ENCODE measurements at regions not wholly inside any gene's neighbourhood (a gene's known extent, or its start where the extent isn't known, plus 50 kb on each side); places are given as distances from the start of the nearest gene placed in this dataset.
A peak's percentile ranks its signal among the peaks of the same experiment; 100 is the strongest.

- Histone ChIP-seq H4K91ac (ENCODE audit: insufficient read depth, low read depth, low read length) (peak overlapping the region; percentile 12; the same call in 1 of the 2 replicates), H2BK15ac (ENCODE audit: low read depth, low read length) (peak overlapping the region; percentile 41; the same call in 2 of the 3 replicates), H3K18ac (ENCODE audit: low read depth, low read length) (no peak overlapping the region), H4K8ac (ENCODE audit: low read depth in 2 of 2, low read length in 2 of 2) (peak overlapping the region; percentile 23 to 42; a peak in 2 of 4 replicates), H2BK5ac (ENCODE audit: low read depth, low read length, poor library complexity, severe bottlenecking) (no peak overlapping the region), H3K79me1 (ENCODE audit: low read depth in 1 of 2, low read length in 2 of 2) (no peaks in the 10 kb centered on the region), H3K27me3 (ENCODE audit: control insufficient read depth, insufficient read depth, low read length) (no peaks in the 10 kb centered on the region), H3K23ac (ENCODE audit: low read depth, low read length) (no peak overlapping the region), H3K27ac (ENCODE audit: insufficient read depth, low read length) (no peak overlapping the region), H3K4me2 (ENCODE audit: low read depth, low read length) (no peak overlapping the region), H4K5ac (ENCODE audit: low read depth, low read length) (no peak overlapping the region), H2AK5ac (ENCODE audit: low read depth, low read length) (peak overlapping the region; percentile 22), H3K4ac (ENCODE audit: low read depth, low read length) (0 out of 2 replicates have a peak overlapping the region, but pooled peaks have one; percentile 40), H3K9me3 (ENCODE audit: control insufficient read depth, insufficient read depth, low read length) (peaks cover 6% of the 10 kb centered on the region), H3K56ac (ENCODE audit: extremely low read depth, insufficient read depth, low read length) (no peak overlapping the region), H3K14ac (replicated peaks; ENCODE audit: low read depth, low read length) (no peak overlapping the region), H2AK9ac (replicated peaks; ENCODE audit: low read depth, low read length, poor library complexity) (no peak overlapping the region), H3K4me1 (ENCODE audit: control insufficient read depth, insufficient read depth, low read length) (peaks cover 23% of the 10 kb centered on the region), H3K4me3 (ENCODE audit: insufficient read depth, low read depth, low read length) (no peak overlapping the region), H3K9me1 (ENCODE audit: insufficient read depth, low read length) (peaks cover 22% of the 10 kb centered on the region), H3K9ac (ENCODE audit: low read depth, low read length) (no peak overlapping the region), H2BK120ac (ENCODE audit: low read depth, low read length) (no peak overlapping the region; the same call in 1 of the 2 replicates), H3K36me3 (ENCODE audit: control insufficient read depth, insufficient read depth, low read length) (no peaks in the 10 kb centered on the region), H2AFZ (replicated peaks; ENCODE audit: low read length, poor library complexity) (no peak overlapping the region), H4K20me1 (ENCODE audit: insufficient read depth, low read length) (no peaks in the 10 kb centered on the region), H2BK20ac (ENCODE audit: low read depth, low read length) (peak overlapping the region; percentile 4; the same call in 1 of the 2 replicates)
- POLR2A ChIA-PET (ENCODE audit: unreplicated experiment): interaction anchor here (0.6 kb wide), 1 partner anchor 9 kb away, joined by 3 read pairs; no protein-coding TSS in a partner anchor
- WGBS, 2 experiments (ENCODE audit: extremely low coverage in 2 of 2, insufficient read length in 1 of 2): 83% methylated on average over 1 of the region's 4 CpGs; no CpG with 5 or more reads in 1 of the 2 experiments
- ATAC-seq (ENCODE audit: low read depth) (no peak), DNase-seq (peak; percentile 70)
- in situ Hi-C loops (cut with MboI; ENCODE audit: low sequenced_read_pairs) (no loop called here), intact Hi-C loops (cut with micrococcal nuclease) (no loop called here), dilution Hi-C loops (cut with HindIII; ENCODE audit: low sequenced_read_pairs, unreplicated experiment) (no loop called here)
- CTCF ChIA-PET: interaction anchor here (0.6 to 0.8 kb wide), 2 partner anchors 14 to 139 kb away, joined by 3 read pairs; no protein-coding TSS in a partner anchor
- no TSS peak for BruUV-seq (replicated peaks)
- TF ChIP-seq MAZ (IDR thresholded peaks at IDR 0.05; ENCODE audit: borderline replicate concordance, low read depth, low read length) (no peak), ELK1 (IDR thresholded peaks at IDR 0.05; ENCODE audit: borderline replicate concordance, low read depth, low read length) (no peak), NFE2L2 (IDR thresholded peaks at IDR 0.05; ENCODE audit: low read depth, low read length) (no peak), BHLHE40 (IDR thresholded peaks at IDR 0.05; ENCODE audit: low read depth, low read length) (no peak), CEBPB (IDR thresholded peaks at IDR 0.05; ENCODE audit: low read depth, low read length) (no peak), POLR2A (IDR thresholded peaks at IDR 0.05; ENCODE audit: low read depth, low read length) (no peak), MAFK (IDR thresholded peaks at IDR 0.05; ENCODE audit: low read depth, low read length) (no peak), MXI1 (IDR thresholded peaks at IDR 0.05; ENCODE audit: borderline replicate concordance, low read depth, low read length) (no peak)
Observed at GRCh38 chr20:1822564-1823449, 72.4 kb upstream of the SIRPA start.

Measured in IMR-90 (cell line).